ENCODE measurements at regions not wholly inside any gene's neighbourhood (a gene's known extent, or its start where the extent isn't known, plus 50 kb on each side); places are given as distances from the start of the nearest gene placed in this dataset.

DNA sequence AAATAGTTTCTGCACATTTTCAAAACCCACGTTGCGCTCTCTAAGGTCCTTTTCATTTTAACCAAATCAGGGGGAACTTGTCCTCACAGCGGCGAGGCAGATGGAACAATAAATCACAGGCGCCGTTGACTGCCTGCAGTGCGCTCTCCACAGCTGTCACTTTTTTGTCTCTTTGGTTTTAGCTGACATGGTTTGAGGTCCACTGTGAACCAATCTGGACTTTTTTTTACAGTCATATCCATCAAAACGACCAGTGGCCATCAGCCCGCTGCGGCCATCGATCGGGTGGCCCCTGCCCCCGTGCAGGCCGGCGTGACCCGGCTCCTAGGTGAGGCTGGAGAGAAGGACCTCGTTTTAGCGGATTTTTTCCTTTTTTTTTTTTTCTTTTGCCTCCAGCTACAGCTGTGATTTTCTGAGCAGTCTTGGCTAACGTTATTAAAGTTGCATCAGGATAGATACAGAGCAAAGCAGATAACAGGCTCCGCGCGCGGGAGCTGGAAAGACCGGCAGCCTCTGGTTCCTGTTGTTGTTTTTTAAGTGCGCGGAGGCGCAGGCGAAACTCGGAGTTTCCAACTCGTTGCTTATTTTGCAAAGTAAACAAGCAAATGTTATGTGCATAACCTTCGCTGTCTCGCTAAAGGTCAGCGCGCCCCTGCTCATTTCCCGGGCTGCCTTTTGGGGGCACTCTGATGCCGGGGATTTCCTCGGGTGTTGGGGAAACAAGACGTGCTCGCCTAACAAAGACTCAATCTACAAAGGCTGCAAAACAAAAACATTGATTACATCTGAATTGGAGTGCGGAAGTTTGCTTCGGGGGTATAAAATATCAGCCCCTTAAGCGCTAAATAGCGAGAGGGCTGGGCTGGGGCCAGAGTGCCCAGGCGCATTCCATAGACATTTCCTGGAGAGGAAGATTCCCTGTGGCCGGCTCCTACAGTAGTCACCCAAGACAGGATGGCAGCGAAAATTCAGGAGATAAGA is 414.8 kb upstream of the MKI67 start:
- no peak for TF ChIP-seq EZH2 (IDR thresholded peaks at IDR 0.05; ENCODE audit: borderline replicate concordance, low read depth, low read length, severe bottlenecking)
- TF ChIP-seq, protein P1, sequence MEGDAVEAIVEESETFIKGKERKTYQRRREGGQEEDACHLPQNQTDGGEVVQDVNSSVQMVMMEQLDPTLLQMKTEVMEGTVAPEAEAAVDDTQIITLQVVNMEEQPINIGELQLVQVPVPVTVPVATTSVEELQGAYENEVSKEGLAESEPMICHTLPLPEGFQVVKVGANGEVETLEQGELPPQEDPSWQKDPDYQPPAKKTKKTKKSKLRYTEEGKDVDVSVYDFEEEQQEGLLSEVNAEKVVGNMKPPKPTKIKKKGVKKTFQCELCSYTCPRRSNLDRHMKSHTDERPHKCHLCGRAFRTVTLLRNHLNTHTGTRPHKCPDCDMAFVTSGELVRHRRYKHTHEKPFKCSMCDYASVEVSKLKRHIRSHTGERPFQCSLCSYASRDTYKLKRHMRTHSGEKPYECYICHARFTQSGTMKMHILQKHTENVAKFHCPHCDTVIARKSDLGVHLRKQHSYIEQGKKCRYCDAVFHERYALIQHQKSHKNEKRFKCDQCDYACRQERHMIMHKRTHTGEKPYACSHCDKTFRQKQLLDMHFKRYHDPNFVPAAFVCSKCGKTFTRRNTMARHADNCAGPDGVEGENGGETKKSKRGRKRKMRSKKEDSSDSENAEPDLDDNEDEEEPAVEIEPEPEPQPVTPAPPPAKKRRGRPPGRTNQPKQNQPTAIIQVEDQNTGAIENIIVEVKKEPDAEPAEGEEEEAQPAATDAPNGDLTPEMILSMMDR (IDR thresholded peaks at IDR 0.05; ENCODE audit: borderline replicate concordance, extremely low read depth, low read length, poor library complexity, severe bottlenecking): no peak
